ENCODE measurements at regions not wholly inside any gene's neighbourhood (a gene's known extent, or its start where the extent isn't known, plus 50 kb on each side); places are given as distances from the start of the nearest gene placed in this dataset.

DNA sequence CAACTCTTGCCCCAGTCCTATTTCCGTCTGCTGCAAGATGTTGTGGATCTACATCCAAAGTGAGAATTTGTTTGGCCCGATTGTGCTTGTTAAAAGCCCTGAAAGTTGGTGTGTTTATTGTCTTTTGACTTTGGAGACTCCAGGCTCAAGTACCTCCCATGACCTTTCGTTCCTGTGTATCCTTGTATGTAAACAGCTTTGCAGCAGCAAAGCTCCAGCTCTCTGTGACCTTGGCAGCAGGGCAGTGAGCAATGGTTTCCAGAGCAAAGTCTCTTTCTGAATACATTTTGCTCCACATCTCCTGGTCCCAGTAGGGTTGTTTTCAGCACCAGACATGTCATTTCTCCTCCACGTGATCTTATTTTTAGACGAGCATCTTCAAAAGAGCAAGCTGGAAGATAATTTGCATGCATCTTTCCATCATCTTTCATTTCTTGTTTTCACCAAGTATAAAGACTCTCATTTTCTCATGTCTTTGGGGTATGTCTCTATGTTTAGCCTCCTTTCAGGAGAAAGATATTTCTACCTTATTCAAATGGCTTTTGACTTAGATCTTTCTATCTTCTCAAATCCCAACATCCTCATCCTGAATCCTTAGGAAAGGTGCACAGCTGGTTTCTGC, 68.1 kb upstream of the ERCC6L2 start:
- TF ChIP-seq FOXP2 (optimal IDR thresholded peaks at IDR 0.05; ENCODE audit: borderline replicate concordance, extremely low read depth, extremely low read length, insufficient read depth) (no peak), POLR2AphosphoS5 (IDR thresholded peaks at IDR 0.05; ENCODE audit: low read depth, low read length) (no peak), REST (IDR thresholded peaks at IDR 0.05; ENCODE audit: insufficient read depth in 1 of 2, low read depth in 2 of 2, low read length in 2 of 2) (no peak), SIN3A (IDR thresholded peaks at IDR 0.05; ENCODE audit: borderline replicate concordance, insufficient read depth, low read length) (no peak), TAF1 (IDR thresholded peaks at IDR 0.05; ENCODE audit: borderline replicate concordance, insufficient read depth, low read length) (no peak)

- TF ChIP-seq FOXP2 (optimal IDR thresholded peaks at IDR 0.05; ENCODE audit: borderline replicate concordance, extremely low read depth, extremely low read length, insufficient read depth) (no peak), TAF1 (IDR thresholded peaks at IDR 0.05; ENCODE audit: borderline replicate concordance, insufficient read depth, low read length) (no peak), SIN3A (IDR thresholded peaks at IDR 0.05; ENCODE audit: borderline replicate concordance, insufficient read depth, low read length) (no peak), REST (IDR thresholded peaks at IDR 0.05; ENCODE audit: insufficient read depth in 1 of 2, low read depth in 2 of 2, low read length in 2 of 2) (no peak), POLR2AphosphoS5 (IDR thresholded peaks at IDR 0.05; ENCODE audit: low read depth, low read length) (no peak)
Measured at GRCh38 chr9:95803197-95803596, 72.3 kb upstream of the ERCC6L2 start.

DNA sequence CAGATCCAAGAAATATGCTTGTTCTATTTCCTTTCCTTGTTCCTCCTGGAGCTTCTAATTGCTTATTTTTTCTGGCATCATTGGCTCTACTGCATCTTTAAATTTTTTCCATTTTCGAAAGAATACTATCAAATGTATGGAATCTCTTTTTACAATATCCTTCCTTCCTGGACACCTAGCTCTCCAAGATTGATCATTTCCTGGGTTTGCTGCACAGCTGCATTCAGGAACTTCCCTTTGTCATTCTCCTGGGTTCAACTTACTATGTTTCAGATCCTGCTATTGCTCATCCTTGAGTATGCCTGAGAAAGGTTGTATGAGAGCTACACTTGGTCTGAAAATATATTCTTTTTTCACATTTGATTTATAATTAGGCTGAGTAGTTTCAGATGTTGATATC, 73.7 kb upstream of the ERCC6L2 start:
- no peak for TF ChIP-seq TAF1 (IDR thresholded peaks at IDR 0.05; ENCODE audit: borderline replicate concordance, insufficient read depth, low read length)
- TF ChIP-seq POLR2AphosphoS5 (IDR thresholded peaks at IDR 0.05; ENCODE audit: low read depth, low read length): no peak
- TF ChIP-seq REST (IDR thresholded peaks at IDR 0.05; ENCODE audit: insufficient read depth in 1 of 2, low read depth in 2 of 2, low read length in 2 of 2): no peak
- TF ChIP-seq FOXP2 (optimal IDR thresholded peaks at IDR 0.05; ENCODE audit: borderline replicate concordance, extremely low read depth, extremely low read length, insufficient read depth): no peak
- no peak for TF ChIP-seq SIN3A (IDR thresholded peaks at IDR 0.05; ENCODE audit: borderline replicate concordance, insufficient read depth, low read length)

GRCh38 chr9:95796029-95796428, 79.5 kb upstream of the ERCC6L2 start:
- TF ChIP-seq SIN3A (IDR thresholded peaks at IDR 0.05; ENCODE audit: borderline replicate concordance, insufficient read depth, low read length) (no peak), POLR2AphosphoS5 (IDR thresholded peaks at IDR 0.05; ENCODE audit: low read depth, low read length) (no peak), FOXP2 (optimal IDR thresholded peaks at IDR 0.05; ENCODE audit: borderline replicate concordance, extremely low read depth, extremely low read length, insufficient read depth) (no peak), TAF1 (IDR thresholded peaks at IDR 0.05; ENCODE audit: borderline replicate concordance, insufficient read depth, low read length) (no peak), REST (IDR thresholded peaks at IDR 0.05; ENCODE audit: insufficient read depth in 1 of 2, low read depth in 2 of 2, low read length in 2 of 2) (no peak)

All from PFSK-1 (cell line).